ENCODE measurements at regions not wholly inside any gene's neighbourhood (a gene's known extent, or its start where the extent isn't known, plus 50 kb on each side); places are given as distances from the start of the nearest gene placed in this dataset.

DNA sequence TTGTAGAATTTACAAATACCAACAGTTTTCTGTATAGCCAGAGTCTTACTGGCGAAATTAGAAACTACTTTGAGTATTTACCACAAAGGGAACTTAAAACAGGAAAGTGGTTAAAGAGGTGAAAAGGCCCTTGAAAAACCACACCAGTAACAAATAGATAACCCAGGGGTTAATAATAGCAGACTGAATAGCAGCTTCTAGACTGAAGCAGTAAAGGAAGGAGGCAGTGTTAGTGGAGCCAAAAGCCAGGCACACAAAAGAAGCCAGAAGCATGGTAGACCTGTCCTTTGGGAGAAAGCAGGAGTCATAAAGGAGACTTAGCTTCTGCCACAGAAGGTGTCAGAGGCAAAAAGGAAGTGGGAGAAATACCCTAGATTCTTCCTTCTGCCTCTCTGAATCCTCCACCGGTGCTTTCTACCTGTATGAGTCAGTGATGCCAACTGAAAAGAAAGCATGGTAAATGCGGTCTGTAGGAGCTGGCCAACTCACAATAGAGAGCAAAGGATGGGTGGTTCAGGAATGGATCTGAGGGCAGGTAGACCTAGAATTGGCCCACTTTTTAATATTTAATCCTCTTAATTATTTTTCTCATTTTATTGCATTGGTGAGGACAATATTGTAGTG is 97.3 kb downstream of the ARL6IP6 start:
- H3K36me3 ChIP-seq (ENCODE audit: control insufficient read depth, insufficient read depth, low read length), result no peaks in the 10 kb centered on the region
- H2AFZ ChIP-seq, result no peak overlapping the region
- H3K9ac ChIP-seq, result no peak overlapping the region
- no peaks in the 10 kb centered on the region for H3K79me2 ChIP-seq
- no peaks in the 10 kb centered on the region for H3K27me3 ChIP-seq (ENCODE audit: control insufficient read depth, insufficient read depth, low read length)
- H3K4me3 ChIP-seq (ENCODE audit: low read depth, low read length), result no peak overlapping the region
- no peaks in the 10 kb centered on the region for H3K4me1 ChIP-seq
- TF ChIP-seq, protein P1, sequence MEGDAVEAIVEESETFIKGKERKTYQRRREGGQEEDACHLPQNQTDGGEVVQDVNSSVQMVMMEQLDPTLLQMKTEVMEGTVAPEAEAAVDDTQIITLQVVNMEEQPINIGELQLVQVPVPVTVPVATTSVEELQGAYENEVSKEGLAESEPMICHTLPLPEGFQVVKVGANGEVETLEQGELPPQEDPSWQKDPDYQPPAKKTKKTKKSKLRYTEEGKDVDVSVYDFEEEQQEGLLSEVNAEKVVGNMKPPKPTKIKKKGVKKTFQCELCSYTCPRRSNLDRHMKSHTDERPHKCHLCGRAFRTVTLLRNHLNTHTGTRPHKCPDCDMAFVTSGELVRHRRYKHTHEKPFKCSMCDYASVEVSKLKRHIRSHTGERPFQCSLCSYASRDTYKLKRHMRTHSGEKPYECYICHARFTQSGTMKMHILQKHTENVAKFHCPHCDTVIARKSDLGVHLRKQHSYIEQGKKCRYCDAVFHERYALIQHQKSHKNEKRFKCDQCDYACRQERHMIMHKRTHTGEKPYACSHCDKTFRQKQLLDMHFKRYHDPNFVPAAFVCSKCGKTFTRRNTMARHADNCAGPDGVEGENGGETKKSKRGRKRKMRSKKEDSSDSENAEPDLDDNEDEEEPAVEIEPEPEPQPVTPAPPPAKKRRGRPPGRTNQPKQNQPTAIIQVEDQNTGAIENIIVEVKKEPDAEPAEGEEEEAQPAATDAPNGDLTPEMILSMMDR (IDR thresholded peaks at IDR 0.05), result no peak
- no peaks in the 10 kb centered on the region for H3K9me3 ChIP-seq (ENCODE audit: control insufficient read depth, low read length)
- H3K27ac ChIP-seq, result no peak overlapping the region
- H3K4me2 ChIP-seq (ENCODE audit: low read length), result no peak overlapping the region

DNA sequence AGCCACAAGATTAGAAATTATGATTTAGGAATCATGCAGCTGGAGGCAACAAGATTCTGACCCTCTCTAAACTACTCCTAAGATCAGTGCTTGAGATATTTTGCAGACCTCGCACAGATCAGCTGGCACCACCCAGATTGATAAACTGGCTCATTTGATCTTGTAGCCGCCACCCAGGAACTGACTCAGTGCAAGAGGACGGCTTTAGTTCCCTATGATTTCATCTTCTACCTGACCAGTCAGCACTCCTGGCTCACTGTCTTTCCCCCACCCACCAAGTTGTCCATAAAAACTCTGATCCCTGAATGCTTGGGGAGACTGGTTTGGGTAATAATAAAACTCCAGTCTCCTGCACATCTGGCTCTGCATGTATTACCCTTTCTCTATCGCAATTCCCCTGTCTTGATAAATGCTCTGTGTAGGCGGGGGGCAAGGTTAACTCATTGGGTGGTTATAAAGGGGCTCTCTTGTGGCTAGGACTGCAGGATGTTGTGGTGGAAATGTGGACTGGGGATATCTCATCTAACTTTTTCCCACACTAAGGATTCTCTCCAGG is 96.1 kb downstream of the ARL6IP6 start:
- no peak overlapping the region for H2AFZ ChIP-seq
- H3K4me1 ChIP-seq, result no peaks in the 10 kb centered on the region
- H3K79me2 ChIP-seq, result no peaks in the 10 kb centered on the region
- no peak overlapping the region for H3K9ac ChIP-seq
- H3K9me3 ChIP-seq (ENCODE audit: control insufficient read depth, low read length), result no peaks in the 10 kb centered on the region
- H3K4me2 ChIP-seq (ENCODE audit: low read length), result no peak overlapping the region
- no peaks in the 10 kb centered on the region for H3K36me3 ChIP-seq (ENCODE audit: control insufficient read depth, insufficient read depth, low read length)
- TF ChIP-seq, protein P1 (IDR thresholded peaks at IDR 0.05), result no peak
- no peak overlapping the region for H3K27ac ChIP-seq
- H3K27me3 ChIP-seq (ENCODE audit: control insufficient read depth, insufficient read depth, low read length), result no peaks in the 10 kb centered on the region
- no peak overlapping the region for H3K4me3 ChIP-seq (ENCODE audit: low read depth, low read length)

DNA sequence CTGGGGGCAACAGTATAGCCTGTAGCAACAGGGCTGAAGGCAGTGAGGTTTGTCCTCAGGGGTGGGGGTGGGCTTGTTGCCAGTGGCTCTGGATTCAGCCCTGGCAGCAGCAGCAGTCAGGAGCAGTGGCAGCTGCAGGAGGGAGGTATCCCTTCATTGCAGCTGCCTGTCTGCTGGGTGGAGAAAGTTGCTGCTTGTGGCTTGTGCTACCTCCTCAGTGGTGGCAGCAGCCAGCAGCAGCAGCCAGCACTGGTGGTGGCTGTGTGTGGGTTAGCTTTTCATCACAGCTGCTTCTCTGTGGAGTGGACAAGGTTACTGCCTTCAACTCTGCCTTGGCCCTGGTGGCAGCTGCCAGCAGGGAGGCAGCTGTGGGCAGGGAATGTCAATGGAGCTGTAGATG is 94.9 kb downstream of the ARL6IP6 start:
- TF ChIP-seq, protein P1 (IDR thresholded peaks at IDR 0.05), result no peak
- no peak overlapping the region for H3K9ac ChIP-seq
- H2AFZ ChIP-seq, result no peak overlapping the region

More for the DNA sequence above, 94.9 kb downstream of the ARL6IP6 start:
- Histone ChIP-seq H3K9me3 (ENCODE audit: control insufficient read depth, low read length) (no peaks in the 10 kb centered on the region), H3K36me3 (ENCODE audit: control insufficient read depth, insufficient read depth, low read length) (no peaks in the 10 kb centered on the region), H3K27ac (no peak overlapping the region), H3K4me3 (ENCODE audit: low read depth, low read length) (no peak overlapping the region), H3K27me3 (ENCODE audit: control insufficient read depth, insufficient read depth, low read length) (no peaks in the 10 kb centered on the region), H3K4me1 (no peaks in the 10 kb centered on the region), H3K4me2 (ENCODE audit: low read length) (no peak overlapping the region), H3K79me2 (no peaks in the 10 kb centered on the region)

Data from parathyroid adenoma (tissue), 2 donors.